Cardiac muscle cell (in vitro differentiated cells and primary cell): ENCODE measurements at regions not wholly inside any gene's neighbourhood (a gene's known extent, or its start where the extent isn't known, plus 50 kb on each side); places are given as distances from the start of the nearest gene placed in this dataset.

Experiments
- DNase-seq, 2 donors: peaks; one replicate each; pipeline versions ENCODE4 v3.0.0 to v3.0.0-alpha.2; 2010 to 2017; ENCODE audit warnings: low read depth in 1 of 2, low spot score in 1 of 2
- H3K27ac ChIP-seq: fragments of 200-600 bp; sonication (generic); 2 replicates; pipeline ENCODE4 v1.5.1; 2016
- H3K27me3 ChIP-seq: fragments of 200-600 bp; sonication (generic); 2 replicates; pipeline ENCODE4 v1.6.0; 2016; ENCODE audit warnings: control low read depth
- H3K36me3 ChIP-seq: fragments of 200-600 bp; sonication (generic); 2 replicates; pipeline ENCODE4 v1.5.1; 2016; ENCODE audit warnings: control low read depth
- H3K4me1 ChIP-seq: fragments of 200-600 bp; sonication (generic); 2 replicates; pipeline ENCODE4 v1.8.1; 2017; ENCODE audit warnings: low read depth, mild to moderate bottlenecking, mixed run types
- H3K4me3 ChIP-seq: fragments of 200-600 bp; sonication (generic); 2 replicates; pipeline ENCODE4 v1.5.1; 2016; ENCODE audit warnings: mild to moderate bottlenecking
- H3K9me3 ChIP-seq: fragments of 200-600 bp; sonication (generic); 2 replicates; pipeline ENCODE4 v1.5.1; 2017; ENCODE audit warnings: low read depth, mild to moderate bottlenecking, control low read depth
- TF ChIP-seq, protein P1 (sequence below): IDR thresholded peaks from 2 replicates; pipeline ENCODE4 v1.5.1; 2012; ENCODE audit warnings: low read depth, mild to moderate bottlenecking, low read length

DNA sequence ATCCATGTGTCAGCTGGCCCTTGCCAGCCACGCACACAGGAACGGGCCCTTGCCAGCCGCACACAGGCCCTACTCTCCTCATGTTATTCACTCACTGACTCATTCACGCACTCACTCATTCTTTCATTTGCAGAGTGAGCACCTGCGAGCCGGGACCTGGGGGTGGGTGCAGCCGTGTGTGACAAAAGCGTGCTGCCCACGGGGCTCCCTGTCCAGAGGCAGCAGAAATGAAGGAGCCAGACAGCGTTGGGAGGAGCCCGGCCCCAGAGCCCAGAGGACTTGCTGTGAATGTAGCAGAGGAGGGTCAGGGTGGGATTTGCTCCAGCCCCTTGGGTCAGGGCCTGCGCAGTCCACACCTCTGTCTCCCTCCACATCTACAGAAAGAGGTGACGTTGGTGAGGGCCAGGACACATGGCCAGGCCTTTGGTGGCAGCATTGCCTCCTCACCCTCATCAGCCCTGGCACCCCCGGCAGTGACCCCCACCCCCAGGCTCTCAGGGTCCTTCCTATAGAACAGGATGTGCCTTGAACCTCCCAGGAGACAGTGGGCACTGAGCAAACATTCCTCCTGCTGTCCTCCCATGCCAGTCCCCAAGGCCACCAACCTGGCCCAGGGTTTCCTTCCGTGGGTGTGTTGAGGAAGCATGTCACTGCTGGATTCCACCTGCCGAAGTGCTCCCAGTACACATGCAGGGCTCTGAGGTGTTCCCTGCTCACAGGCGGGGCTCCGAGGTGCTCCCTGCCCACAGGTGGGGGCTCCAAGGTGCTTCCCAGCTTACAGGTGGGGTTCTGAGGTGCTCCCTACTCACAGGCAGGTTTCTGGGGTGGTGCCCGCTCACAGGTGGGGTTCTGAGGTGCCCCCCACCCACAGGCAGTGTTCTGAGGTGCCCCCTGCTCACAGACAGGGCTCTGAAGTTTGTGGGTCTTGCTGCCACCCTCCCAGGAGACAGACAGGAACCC, 105.7 kb downstream of the HMX1 start:
- TF ChIP-seq, protein P1, sequence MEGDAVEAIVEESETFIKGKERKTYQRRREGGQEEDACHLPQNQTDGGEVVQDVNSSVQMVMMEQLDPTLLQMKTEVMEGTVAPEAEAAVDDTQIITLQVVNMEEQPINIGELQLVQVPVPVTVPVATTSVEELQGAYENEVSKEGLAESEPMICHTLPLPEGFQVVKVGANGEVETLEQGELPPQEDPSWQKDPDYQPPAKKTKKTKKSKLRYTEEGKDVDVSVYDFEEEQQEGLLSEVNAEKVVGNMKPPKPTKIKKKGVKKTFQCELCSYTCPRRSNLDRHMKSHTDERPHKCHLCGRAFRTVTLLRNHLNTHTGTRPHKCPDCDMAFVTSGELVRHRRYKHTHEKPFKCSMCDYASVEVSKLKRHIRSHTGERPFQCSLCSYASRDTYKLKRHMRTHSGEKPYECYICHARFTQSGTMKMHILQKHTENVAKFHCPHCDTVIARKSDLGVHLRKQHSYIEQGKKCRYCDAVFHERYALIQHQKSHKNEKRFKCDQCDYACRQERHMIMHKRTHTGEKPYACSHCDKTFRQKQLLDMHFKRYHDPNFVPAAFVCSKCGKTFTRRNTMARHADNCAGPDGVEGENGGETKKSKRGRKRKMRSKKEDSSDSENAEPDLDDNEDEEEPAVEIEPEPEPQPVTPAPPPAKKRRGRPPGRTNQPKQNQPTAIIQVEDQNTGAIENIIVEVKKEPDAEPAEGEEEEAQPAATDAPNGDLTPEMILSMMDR: no peak
- H3K9me3 ChIP-seq: no peaks in the 10 kb centered on the region
- no peaks in the 10 kb centered on the region for H3K36me3 ChIP-seq
- no peaks in the 10 kb centered on the region for H3K4me1 ChIP-seq
- no peak for DNase-seq
- no peak overlapping the region for H3K4me3 ChIP-seq
- no peak overlapping the region for H3K27ac ChIP-seq
- H3K27me3 ChIP-seq: no peaks in the 10 kb centered on the region

DNA sequence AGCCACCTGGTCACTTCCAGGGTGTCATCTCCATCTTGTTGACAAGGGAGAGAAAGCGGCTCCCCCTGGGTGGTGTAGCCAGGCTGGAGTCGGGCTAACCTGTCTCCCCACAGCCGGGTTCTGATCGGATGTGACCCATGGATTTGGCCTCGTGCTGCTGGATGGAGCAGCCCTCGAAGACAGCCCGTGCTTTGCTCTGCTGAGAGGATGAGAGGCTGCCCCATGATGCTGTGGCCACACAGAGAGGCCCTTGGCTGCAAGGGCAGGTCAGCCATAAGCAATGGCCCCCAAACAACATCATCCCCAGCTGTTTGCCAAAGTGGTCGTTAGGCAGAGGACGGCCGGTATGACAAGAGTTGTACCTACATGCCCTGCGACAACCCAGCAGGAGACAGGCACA, 106.6 kb downstream of the HMX1 start:
- DNase-seq: no peak

GRCh38 chr4:8763966-8764901, 107.4 kb downstream of the HMX1 start:
- Histone ChIP-seq H3K27ac (no peak overlapping the region), H3K27me3 (no peaks in the 10 kb centered on the region), H3K4me1 (no peaks in the 10 kb centered on the region), H3K36me3 (no peaks in the 10 kb centered on the region), H3K9me3 (no peaks in the 10 kb centered on the region), H3K4me3 (no peak overlapping the region)
- TF ChIP-seq, protein P1: no peak
- no peak for DNase-seq

More for the DNA sequence above, 106.6 kb downstream of the HMX1 start:
- no peaks in the 10 kb centered on the region for H3K9me3 ChIP-seq
- H3K36me3 ChIP-seq: no peaks in the 10 kb centered on the region
- TF ChIP-seq, protein P1: no peak
- no peak overlapping the region for H3K27ac ChIP-seq
- no peaks in the 10 kb centered on the region for H3K4me1 ChIP-seq
- no peak overlapping the region for H3K4me3 ChIP-seq
- no peaks in the 10 kb centered on the region for H3K27me3 ChIP-seq

- H3K27ac ChIP-seq: no peak overlapping the region
- no peaks in the 10 kb centered on the region for H3K9me3 ChIP-seq
- H3K4me1 ChIP-seq: no peaks in the 10 kb centered on the region
- no peaks in the 10 kb centered on the region for H3K27me3 ChIP-seq
- TF ChIP-seq, protein P1: no peak
- DNase-seq: no peak
- no peaks in the 10 kb centered on the region for H3K36me3 ChIP-seq
- no peak overlapping the region for H3K4me3 ChIP-seq
These were observed 108.5 kb downstream of the HMX1 start for GRCh38 chr4:8762951-8763735.

DNA sequence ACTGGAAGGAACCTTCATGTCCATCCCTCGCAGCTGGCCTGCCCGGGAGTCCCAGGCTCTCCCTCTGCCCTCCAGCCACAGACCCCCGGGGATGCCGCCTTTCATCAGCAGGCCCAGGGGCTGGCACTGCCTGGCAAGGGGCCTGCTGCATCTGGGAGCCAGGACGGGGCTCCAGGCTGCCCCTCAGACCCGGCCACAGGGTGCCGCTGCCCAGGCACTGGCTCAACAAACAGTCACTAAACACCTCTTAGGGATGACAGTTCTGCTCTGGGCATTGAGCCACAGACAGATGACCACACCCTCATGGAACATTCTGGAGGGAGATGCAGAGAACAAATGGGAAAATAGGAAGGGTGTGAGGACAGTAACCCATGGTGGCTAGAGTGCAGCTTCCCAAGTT, 109.3 kb downstream of the HMX1 start:
- TF ChIP-seq, protein P1: no peak
- Histone ChIP-seq H3K27ac (no peak overlapping the region), H3K9me3 (no peaks in the 10 kb centered on the region), H3K4me3 (no peak overlapping the region), H3K4me1 (no peaks in the 10 kb centered on the region), H3K36me3 (no peaks in the 10 kb centered on the region), H3K27me3 (no peaks in the 10 kb centered on the region)
- DNase-seq: no peak
